ENCODE measurements at regions not wholly inside any gene's neighbourhood (a gene's known extent, or its start where the extent isn't known, plus 50 kb on each side); places are given as distances from the start of the nearest gene placed in this dataset.

DNA sequence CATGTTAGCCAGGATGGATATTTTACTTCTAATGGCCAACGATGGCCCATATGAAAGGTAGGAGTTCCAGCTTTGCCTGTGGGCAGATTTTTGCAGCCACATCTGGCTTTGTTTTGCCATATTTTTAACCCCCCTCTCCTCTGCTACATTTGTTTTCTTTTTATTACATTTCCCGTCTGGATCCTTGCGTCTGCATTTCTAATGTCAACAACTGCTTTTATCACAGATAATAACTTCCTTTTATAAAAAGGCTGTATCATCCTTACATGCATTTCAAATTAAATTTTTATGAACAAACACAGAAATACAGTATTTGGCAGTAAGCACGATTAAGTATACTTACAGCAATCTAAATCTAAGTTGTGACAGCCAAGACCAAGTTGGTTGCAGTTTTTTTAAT lies 156.0 kb downstream of the BAMBI start:
- TF ChIP-seq, protein P1, sequence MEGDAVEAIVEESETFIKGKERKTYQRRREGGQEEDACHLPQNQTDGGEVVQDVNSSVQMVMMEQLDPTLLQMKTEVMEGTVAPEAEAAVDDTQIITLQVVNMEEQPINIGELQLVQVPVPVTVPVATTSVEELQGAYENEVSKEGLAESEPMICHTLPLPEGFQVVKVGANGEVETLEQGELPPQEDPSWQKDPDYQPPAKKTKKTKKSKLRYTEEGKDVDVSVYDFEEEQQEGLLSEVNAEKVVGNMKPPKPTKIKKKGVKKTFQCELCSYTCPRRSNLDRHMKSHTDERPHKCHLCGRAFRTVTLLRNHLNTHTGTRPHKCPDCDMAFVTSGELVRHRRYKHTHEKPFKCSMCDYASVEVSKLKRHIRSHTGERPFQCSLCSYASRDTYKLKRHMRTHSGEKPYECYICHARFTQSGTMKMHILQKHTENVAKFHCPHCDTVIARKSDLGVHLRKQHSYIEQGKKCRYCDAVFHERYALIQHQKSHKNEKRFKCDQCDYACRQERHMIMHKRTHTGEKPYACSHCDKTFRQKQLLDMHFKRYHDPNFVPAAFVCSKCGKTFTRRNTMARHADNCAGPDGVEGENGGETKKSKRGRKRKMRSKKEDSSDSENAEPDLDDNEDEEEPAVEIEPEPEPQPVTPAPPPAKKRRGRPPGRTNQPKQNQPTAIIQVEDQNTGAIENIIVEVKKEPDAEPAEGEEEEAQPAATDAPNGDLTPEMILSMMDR (IDR thresholded peaks at IDR 0.05): no peak
- TF ChIP-seq POLR2AphosphoS5 (IDR thresholded peaks at IDR 0.05; ENCODE audit: low read depth, low read length) (no peak), REST (IDR thresholded peaks at IDR 0.05; ENCODE audit: insufficient read depth in 1 of 2, low read depth in 2 of 2, low read length in 1 of 2) (no peak), TCF7L2 (IDR thresholded peaks at IDR 0.05; ENCODE audit: low read depth, low read length) (no peak)

All from Panc1 (cell line).